GM19324 (cell line): ENCODE measurements at regions not wholly inside any gene's neighbourhood (a gene's known extent, or its start where the extent isn't known, plus 50 kb on each side); places are given as distances from the start of the nearest gene placed in this dataset.

Source experiments
- ATAC-seq: cut with Tn5 transposase; IDR thresholded peaks from one replicate; pipeline ENCODE4 v1.9.1; 2021; ENCODE audit warnings: mild to moderate bottlenecking, moderate library complexity; ENCODE audit not compliant: unreplicated experiment, low FRiP score

DNA sequence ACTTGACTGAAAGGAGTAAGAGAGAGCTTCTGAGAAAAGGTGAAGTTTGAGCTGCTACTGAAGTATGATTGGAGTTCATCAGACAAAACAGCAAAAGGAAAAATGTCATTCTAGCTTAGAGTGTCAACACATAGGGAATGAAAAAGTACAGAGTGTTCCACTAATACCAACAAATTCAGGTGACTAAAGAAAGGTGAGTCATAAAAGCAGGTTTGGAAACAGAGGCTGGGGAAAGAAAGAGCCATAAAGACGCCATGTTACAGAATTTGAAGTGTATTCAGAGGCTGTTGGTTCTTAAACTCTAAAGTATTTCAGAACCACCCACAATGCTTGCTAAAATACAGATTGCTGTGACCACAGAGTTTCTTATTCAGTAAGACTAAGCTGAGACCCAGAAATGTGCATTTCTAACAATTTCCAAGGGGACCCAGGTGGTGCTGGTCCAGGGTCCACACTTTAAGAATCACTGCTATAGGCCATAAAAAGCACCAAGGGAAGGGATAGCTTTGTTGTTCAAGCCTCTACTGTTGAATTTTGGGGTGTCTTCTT lies 143.1 kb downstream of the ELAPOR2 start:
- ATAC-seq, result no peak

DNA sequence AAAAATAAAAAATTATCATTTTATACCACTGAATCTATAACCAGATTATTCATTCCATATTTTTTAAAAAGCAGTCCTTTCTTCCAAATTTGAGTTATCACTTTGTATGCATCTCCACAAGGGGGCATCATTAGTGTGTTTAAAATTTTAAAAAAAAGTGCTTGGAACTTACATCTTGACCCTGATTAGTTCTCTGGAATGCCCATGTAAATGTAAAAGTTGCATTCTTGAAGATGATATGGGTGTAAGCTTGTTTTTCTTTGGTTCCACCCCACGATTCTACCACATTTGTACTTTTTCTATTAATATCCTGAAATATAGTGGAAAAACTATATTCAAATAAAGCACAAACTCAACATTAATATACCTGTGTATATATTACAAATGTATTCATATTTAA lies 144.9 kb downstream of the ELAPOR2 start:
- ATAC-seq, result no peak
